ENCODE measurements at regions not wholly inside any gene's neighbourhood (a gene's known extent, or its start where the extent isn't known, plus 50 kb on each side); places are given as distances from the start of the nearest gene placed in this dataset.

GRCh38 chrY:19477959-19478358 is 266.6 kb downstream of the KDM5D start:
- TF ChIP-seq CTCF (IDR thresholded peaks at IDR 0.05): no peak
- no peak for TF ChIP-seq POLR2A (IDR thresholded peaks at IDR 0.05)
- no peak for TF ChIP-seq POLR2AphosphoS5 (IDR thresholded peaks at IDR 0.05)
